Tibial artery (tissue), 4 donors: ENCODE measurements at regions not wholly inside any gene's neighbourhood (a gene's known extent, or its start where the extent isn't known, plus 50 kb on each side); places are given as distances from the start of the nearest gene placed in this dataset.
A peak's percentile ranks its signal among the peaks of the same experiment; 100 is the strongest.

ENCODE experiments used
- DNase-seq, 2 donors: peaks; one replicate each; pipeline ENCODE4 v3.0.0-alpha.2; 2019
- H3K27ac ChIP-seq, 2 donors: fragments of 200-600 bp; sonication (generic) in 1 of 2; 1 replicate in 1 of 2; 2 replicates in 1 of 2; pipeline ENCODE4 v1.5.1; 2018 to 2019; ENCODE audit warnings: mild to moderate bottlenecking in 1 of 2
- H3K27me3 ChIP-seq, 2 donors: fragments of 200-600 bp; sonication (generic) in 1 of 2; one replicate each; pipeline versions ENCODE4 v1.5.1 to v1.6.0; 2016 to 2019
- H3K36me3 ChIP-seq, 3 donors: fragments of 200-600 bp; sonication (generic) in 2 of 3; one replicate each; pipeline ENCODE4 v1.5.1; 2016 to 2019; ENCODE audit warnings: mild to moderate bottlenecking in 2 of 3
- H3K4me1 ChIP-seq, 4 donors: fragments of 200-600 bp; sonication (generic) in 2 of 4; 1 replicate in 3 of 4; 2 replicates in 1 of 4; pipeline ENCODE4 v1.5.1; 2016 to 2019
- H3K4me3 ChIP-seq, 2 donors: fragments of 200-600 bp; sonication (generic) in 1 of 2; 1 replicate in 1 of 2; 2 replicates in 1 of 2; pipeline ENCODE4 v1.5.1; 2018 to 2019; ENCODE audit warnings: mild to moderate bottlenecking in 2 of 2
- H3K9me3 ChIP-seq, 3 donors: fragments of 200-600 bp; sonication (generic) in 1 of 3; one replicate each; pipeline ENCODE4 v1.5.1; 2016 to 2019
- intact Hi-C: fragments of 100-400 bp; cut with DNase I; formaldehyde crosslinking; loops from one replicate; pipeline ENCODE4 v1.15.0; 2023; ENCODE audit warnings: low total_unique reads
- TF ChIP-seq, protein P1 (sequence below), 2 experiments: fragments of 200-600 bp in 1 of 2; fragments of 450-650 bp in 1 of 2; IDR thresholded peaks; one replicate each; pipeline ENCODE4 v1.5.1; 2017 to 2019; ENCODE audit warnings: antibody characterized with exemption in 2 of 2, mild to moderate bottlenecking in 1 of 2, moderate library complexity in 1 of 2

DNA sequence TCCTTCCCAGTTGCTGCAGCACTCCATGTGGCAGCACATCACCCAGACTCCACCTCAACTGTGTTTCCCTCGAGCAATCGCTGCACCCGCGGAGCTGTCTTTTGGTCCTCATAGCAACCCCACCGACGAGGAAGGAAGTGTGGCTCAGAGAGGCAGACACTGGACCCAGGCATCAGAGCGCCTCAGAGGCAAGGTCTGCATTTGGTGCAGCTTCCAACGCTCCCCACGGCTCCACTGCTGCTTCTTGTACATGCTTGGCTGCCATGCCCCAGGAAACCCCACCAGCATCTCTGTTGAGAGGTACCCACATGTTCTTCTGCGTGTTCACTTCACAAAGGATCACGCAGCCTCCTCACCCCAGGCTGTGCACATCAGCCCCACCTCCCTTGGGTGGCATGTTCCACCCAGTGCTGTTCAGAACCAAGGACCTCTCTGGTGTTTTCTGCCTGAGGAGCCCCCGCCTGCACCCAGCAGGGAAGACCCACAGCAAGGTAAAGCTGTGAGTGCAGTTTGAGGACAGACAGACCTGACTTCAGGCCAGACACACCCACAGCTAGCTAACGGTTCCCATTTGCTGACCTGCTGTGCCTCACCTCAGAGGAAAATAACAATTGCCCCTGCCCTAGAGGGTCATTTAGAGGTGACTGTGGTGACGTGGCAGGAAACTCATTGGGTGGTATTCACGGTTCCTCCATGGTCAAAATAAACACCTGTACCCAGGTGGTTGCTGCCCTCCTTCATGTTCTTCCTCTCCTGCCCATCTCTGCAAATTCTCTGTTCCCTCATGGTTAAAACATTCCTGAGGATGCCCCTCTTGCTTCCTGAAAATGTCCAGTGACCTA is 326.3 kb upstream of the MYT1L start:
- no peak overlapping the region for H3K4me3 ChIP-seq
- H3K27me3 ChIP-seq = peaks cover 0 to 14% of the 10 kb centered on the region in 2 donors
- no peak overlapping the region for H3K27ac ChIP-seq
- no peaks in the 10 kb centered on the region for H3K36me3 ChIP-seq
- DNase-seq = peak in 1 of 2 donors; percentile 31
- peaks cover 0 to 2% (median 0%) of the 10 kb centered on the region in 4 donors for H3K4me1 ChIP-seq
- peaks cover 0 to 7% (median 0%) of the 10 kb centered on the region in 3 donors for H3K9me3 ChIP-seq
- intact Hi-C loops = no loop called here
- TF ChIP-seq, protein P1, sequence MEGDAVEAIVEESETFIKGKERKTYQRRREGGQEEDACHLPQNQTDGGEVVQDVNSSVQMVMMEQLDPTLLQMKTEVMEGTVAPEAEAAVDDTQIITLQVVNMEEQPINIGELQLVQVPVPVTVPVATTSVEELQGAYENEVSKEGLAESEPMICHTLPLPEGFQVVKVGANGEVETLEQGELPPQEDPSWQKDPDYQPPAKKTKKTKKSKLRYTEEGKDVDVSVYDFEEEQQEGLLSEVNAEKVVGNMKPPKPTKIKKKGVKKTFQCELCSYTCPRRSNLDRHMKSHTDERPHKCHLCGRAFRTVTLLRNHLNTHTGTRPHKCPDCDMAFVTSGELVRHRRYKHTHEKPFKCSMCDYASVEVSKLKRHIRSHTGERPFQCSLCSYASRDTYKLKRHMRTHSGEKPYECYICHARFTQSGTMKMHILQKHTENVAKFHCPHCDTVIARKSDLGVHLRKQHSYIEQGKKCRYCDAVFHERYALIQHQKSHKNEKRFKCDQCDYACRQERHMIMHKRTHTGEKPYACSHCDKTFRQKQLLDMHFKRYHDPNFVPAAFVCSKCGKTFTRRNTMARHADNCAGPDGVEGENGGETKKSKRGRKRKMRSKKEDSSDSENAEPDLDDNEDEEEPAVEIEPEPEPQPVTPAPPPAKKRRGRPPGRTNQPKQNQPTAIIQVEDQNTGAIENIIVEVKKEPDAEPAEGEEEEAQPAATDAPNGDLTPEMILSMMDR (IDR thresholded peaks at IDR 0.05) = no peak

DNA sequence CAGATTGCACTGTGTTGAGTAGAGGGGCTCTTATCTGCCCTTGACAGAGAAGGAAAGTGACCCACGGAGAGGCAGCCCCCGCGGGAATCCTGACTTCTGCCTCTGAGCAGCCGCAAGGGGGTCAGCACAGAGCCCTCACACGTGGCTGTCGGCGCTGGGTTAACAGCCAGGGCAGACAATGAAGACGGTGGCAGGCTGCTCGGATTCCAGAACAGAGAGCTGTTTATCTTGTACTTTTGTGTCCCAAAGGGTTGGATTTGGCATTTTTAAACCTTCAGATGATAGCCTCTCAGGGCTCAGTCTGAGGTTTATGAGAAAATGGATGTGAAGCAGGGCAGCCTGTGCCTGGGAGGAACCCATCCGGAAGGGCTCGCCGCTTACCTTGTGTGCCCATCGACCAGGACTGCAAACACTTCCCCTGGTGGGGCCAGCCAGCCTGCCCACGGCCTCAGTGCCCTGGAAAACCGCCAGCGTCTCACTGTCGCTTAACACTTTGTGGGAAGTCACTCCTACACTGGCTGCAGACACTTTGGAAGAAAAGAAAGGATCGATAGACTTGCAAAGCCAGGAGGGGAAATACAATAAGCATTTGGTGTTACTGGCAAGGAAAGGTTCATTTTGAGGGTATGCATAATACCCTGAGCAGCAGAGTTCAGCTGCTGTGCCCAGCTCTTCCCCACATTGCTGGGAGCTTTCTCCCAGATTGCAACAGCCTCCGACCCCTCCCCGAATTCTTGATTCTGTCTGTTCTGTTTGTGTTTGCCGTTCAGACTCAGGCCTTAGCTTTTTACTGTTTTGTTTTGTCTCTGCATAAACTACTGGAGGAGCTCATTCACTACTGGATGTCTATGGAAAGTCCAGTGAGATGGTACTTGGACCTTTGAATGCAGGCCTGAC is 325.3 kb upstream of the MYT1L start:
- peaks cover 0 to 11% of the 10 kb centered on the region in 2 donors for H3K27me3 ChIP-seq
- intact Hi-C loops = no loop called here
- peak in 1 of 2 donors; percentile 50 for DNase-seq
- no peaks in the 10 kb centered on the region for H3K36me3 ChIP-seq
- peaks cover 0 to 7% (median 0%) of the 10 kb centered on the region in 3 donors for H3K9me3 ChIP-seq
- peaks cover 0 to 2% (median 0%) of the 10 kb centered on the region in 4 donors for H3K4me1 ChIP-seq
- no peak overlapping the region for H3K4me3 ChIP-seq
- H3K27ac ChIP-seq = no peak overlapping the region
- TF ChIP-seq, protein P1 (IDR thresholded peaks at IDR 0.05) = no peak

DNA sequence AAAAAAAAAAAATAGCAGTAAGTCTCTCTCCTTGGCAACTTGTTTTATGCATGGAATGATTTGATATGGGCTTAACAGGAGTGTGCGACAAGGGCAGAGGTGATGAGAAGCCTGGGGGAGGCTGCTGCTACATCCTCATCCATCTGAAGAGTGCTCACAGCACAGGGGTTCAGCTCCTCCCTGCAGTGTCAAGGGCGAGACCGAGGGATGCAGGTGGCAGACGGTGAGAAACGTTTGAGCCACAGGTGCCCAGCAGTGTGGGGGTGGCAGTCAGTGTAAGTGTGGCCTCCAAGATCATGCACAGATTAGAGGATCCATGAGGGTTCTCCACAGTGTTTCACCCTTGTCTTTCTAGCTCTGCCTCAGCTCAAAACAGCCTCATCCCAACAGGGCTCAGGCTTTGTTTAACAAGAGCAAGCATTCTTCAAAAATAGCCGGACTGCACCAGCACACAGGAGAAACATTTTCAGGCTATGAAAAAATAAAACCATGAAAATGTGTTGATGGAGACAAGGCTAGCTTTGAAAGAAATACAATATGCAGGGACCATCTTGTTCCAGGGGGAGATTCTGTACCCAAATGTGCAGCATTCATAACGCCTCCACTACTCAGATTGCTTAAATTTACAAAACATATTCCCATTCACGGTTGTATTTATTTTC is 324.5 kb upstream of the MYT1L start:
- Histone ChIP-seq H3K27me3 (peaks cover 0 to 11% of the 10 kb centered on the region in 2 donors), H3K36me3 (no peaks in the 10 kb centered on the region), H3K4me1 (peaks cover 0 to 2% (median 0%) of the 10 kb centered on the region in 4 donors), H3K27ac (no peak overlapping the region), H3K9me3 (peaks cover 0 to 7% (median 0%) of the 10 kb centered on the region in 3 donors), H3K4me3 (no peak overlapping the region)
- DNase-seq = peak in 1 of 2 donors; percentile 48
- TF ChIP-seq, protein P1 (IDR thresholded peaks at IDR 0.05) = no peak
- intact Hi-C loops = no loop called here

DNA sequence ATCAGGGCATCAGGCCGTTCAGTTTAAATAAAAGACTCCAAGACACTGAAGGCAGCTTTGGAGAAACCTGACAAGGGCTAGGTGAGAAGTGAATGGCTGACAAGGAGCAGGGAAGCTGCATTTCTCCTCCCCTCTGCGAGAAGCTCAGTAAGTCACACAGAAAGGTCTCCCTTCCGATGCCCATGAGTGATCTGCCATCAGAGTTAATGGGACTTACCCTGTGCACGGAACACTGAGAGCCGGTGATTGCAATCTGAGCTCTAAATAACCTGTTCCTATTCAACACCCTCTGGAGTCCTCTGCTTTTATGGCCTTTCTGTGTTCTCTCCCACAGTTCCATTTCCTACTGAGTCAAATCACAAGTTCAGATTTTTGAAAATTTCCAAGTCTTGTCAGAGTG is 322.2 kb upstream of the MYT1L start:
- intact Hi-C loops = no loop called here
- no peak for DNase-seq
- H3K4me3 ChIP-seq = no peak overlapping the region
- no peaks in the 10 kb centered on the region for H3K36me3 ChIP-seq
- peaks cover 0 to 2% (median 0%) of the 10 kb centered on the region in 4 donors for H3K4me1 ChIP-seq
- no peak overlapping the region for H3K27ac ChIP-seq
- TF ChIP-seq, protein P1 (IDR thresholded peaks at IDR 0.05) = no peak
- no peaks in the 10 kb centered on the region for H3K9me3 ChIP-seq
- H3K27me3 ChIP-seq = peaks cover 0 to 11% of the 10 kb centered on the region in 2 donors
